SH-SY5Y (cell line): ENCODE measurements at regions not wholly inside any gene's neighbourhood (a gene's known extent, or its start where the extent isn't known, plus 50 kb on each side); places are given as distances from the start of the nearest gene placed in this dataset.

Source experiments
- GATA2 ChIP-seq: IDR thresholded peaks from 2 replicates; pipeline ENCODE4 v1.6.1; 2011; ENCODE audit warnings: mild to moderate bottlenecking, low read depth, low read length
- GATA3 ChIP-seq: IDR thresholded peaks from 2 replicates; pipeline ENCODE4 v1.6.1; 2011; ENCODE audit warnings: low read depth, mild to moderate bottlenecking, low read length, moderate library complexity

GRCh38 chr2:17296686-17297085 is 221.6 kb downstream of the RAD51AP2 start:
- TF ChIP-seq GATA2, result no peak
- TF ChIP-seq GATA3, result no peak
